ENCODE measurements at regions not wholly inside any gene's neighbourhood (a gene's known extent, or its start where the extent isn't known, plus 50 kb on each side); places are given as distances from the start of the nearest gene placed in this dataset.

GRCh38 chr9:28938981-28939380 is 1365.7 kb upstream of the C9orf72 start:
- Histone ChIP-seq H4K20me1 (ENCODE audit: control insufficient read depth, insufficient read depth) (no peaks in the 10 kb centered on the region), H3K27ac (ENCODE audit: control insufficient read depth, insufficient read depth) (no peak overlapping the region), H3K9ac (ENCODE audit: control insufficient read depth, insufficient read depth, low read length) (no peak overlapping the region), H3K4me3 (no peak overlapping the region), H3K4me1 (ENCODE audit: control insufficient read depth, insufficient read depth, low read length) (no peaks in the 10 kb centered on the region), H3K4me2 (ENCODE audit: control insufficient read depth, insufficient read depth) (no peak overlapping the region), H2AFZ (ENCODE audit: control insufficient read depth, low read depth, low read length) (no peak overlapping the region), H3K9me3 (replicated peaks; ENCODE audit: control insufficient read depth, insufficient read depth, low read length) (no peaks in the 10 kb centered on the region), H3K79me2 (ENCODE audit: control insufficient read depth, insufficient read depth, low read length) (no peaks in the 10 kb centered on the region), H3K27me3 (replicated peaks in 1 of 2; ENCODE audit: control insufficient read depth in 2 of 2, insufficient read depth in 2 of 2, low read length in 1 of 2) (no peaks in the 10 kb centered on the region), H3K36me3 (ENCODE audit: control insufficient read depth in 2 of 2, insufficient read depth in 2 of 2, low read length in 1 of 2) (no peaks in the 10 kb centered on the region)
- intact Hi-C loops (cut with micrococcal nuclease; ENCODE audit: unreplicated experiment) = no loop called here
- in situ Hi-C loops (cut with MboI) = no loop called here
- ChIA-PET SMC1A (ENCODE audit: uncharacterized antibody, unreplicated experiment) (no interaction called here), CTCF (no interaction called here), RAD21 (ENCODE audit: unreplicated experiment) (no interaction called here), POLR2A (no interaction called here)
- TF ChIP-seq FOS (IDR thresholded peaks at IDR 0.05; ENCODE audit: borderline replicate concordance, extremely low read depth, insufficient read length) (no peak), USF2 (IDR thresholded peaks at IDR 0.05; ENCODE audit: borderline replicate concordance, low read depth, low read length) (no peak), KLF5 (IDR thresholded peaks at IDR 0.05; ENCODE audit: partially characterized antibody) (no peak), ETV6 (conservative IDR thresholded peaks at IDR 0.05 in 1 of 2, IDR thresholded peaks at IDR 0.05 in 1 of 2; ENCODE audit: borderline replicate concordance in 1 of 2, low read depth in 1 of 2) (no peak), MEF2B (IDR thresholded peaks at IDR 0.05; ENCODE audit: partially characterized antibody, poor library complexity, severe bottlenecking) (no peak), MEF2A (IDR thresholded peaks at IDR 0.05; ENCODE audit: insufficient read depth, low read depth, low read length) (no peak), ZNF217 (IDR thresholded peaks at IDR 0.05) (no peak), ZZZ3 (IDR thresholded peaks at IDR 0.05; ENCODE audit: control insufficient read depth, insufficient read length, low read depth) (no peak), STAT3 (IDR thresholded peaks at IDR 0.05; ENCODE audit: low read depth, low read length) (no peak), MLLT1 (IDR thresholded peaks at IDR 0.05) (no peak), SRF (IDR thresholded peaks at IDR 0.05; ENCODE audit: low read depth in 2 of 2, low read length in 2 of 2) (no peak)
- BruUV-seq (replicated peaks) = no TSS peak
- WGBS (ENCODE audit: insufficient coverage, insufficient replicate concordance, low lambda C conversion rate, missing lambda C conversion rate) = 5% methylated on average over 3 of the region's 3 CpGs
- FAIRE-seq (no peak), DNase-seq (ENCODE audit: low read depth, low spot score) (no peak), ATAC-seq (no peak)
